Omental fat pad (tissue), 3 donors: ENCODE measurements at regions not wholly inside any gene's neighbourhood (a gene's known extent, or its start where the extent isn't known, plus 50 kb on each side); places are given as distances from the start of the nearest gene placed in this dataset.

Experiments
- ATAC-seq: fragments of 150-250 bp; one replicate; pipeline ENCODE4 v1.9.1; 2016; ENCODE audit warnings: mild to moderate bottlenecking, moderate library complexity; ENCODE audit not compliant: low FRiP score
- DNase-seq: peaks from one replicate; pipeline ENCODE4 v3.0.0-alpha.2; 2019; ENCODE audit warnings: low spot score
- TF ChIP-seq, protein P1 (sequence below), 3 donors: fragments of 450-650 bp; IDR thresholded peaks; one replicate each; pipeline ENCODE4 v1.5.1; 2016 to 2017; ENCODE audit warnings: antibody characterized with exemption in 3 of 3, mild to moderate bottlenecking in 3 of 3, moderate library complexity in 2 of 3

DNA sequence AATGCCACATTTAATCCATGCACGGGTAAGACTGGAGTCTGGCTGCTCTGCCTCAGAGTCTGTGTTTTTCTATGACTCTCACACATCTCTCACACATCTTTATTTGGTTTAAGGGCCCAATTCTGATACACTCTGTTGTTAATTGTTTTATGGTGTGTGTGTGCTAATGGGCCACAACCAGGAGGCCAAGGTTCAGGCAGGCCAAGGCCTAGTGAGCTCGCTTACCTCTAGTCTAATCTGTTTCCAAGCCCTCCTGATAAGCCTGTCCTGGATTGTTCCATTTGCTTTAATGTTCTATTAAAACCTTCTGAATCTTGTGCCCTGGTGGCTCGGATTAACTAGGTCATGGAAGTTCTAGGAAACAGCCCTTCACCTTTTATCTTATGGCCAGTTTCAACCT is 445.4 kb upstream of the DPH6 start:
- TF ChIP-seq, protein P1, sequence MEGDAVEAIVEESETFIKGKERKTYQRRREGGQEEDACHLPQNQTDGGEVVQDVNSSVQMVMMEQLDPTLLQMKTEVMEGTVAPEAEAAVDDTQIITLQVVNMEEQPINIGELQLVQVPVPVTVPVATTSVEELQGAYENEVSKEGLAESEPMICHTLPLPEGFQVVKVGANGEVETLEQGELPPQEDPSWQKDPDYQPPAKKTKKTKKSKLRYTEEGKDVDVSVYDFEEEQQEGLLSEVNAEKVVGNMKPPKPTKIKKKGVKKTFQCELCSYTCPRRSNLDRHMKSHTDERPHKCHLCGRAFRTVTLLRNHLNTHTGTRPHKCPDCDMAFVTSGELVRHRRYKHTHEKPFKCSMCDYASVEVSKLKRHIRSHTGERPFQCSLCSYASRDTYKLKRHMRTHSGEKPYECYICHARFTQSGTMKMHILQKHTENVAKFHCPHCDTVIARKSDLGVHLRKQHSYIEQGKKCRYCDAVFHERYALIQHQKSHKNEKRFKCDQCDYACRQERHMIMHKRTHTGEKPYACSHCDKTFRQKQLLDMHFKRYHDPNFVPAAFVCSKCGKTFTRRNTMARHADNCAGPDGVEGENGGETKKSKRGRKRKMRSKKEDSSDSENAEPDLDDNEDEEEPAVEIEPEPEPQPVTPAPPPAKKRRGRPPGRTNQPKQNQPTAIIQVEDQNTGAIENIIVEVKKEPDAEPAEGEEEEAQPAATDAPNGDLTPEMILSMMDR (IDR thresholded peaks at IDR 0.05), result no peak
- DNase-seq, result no peak
- no peak for ATAC-seq

DNA sequence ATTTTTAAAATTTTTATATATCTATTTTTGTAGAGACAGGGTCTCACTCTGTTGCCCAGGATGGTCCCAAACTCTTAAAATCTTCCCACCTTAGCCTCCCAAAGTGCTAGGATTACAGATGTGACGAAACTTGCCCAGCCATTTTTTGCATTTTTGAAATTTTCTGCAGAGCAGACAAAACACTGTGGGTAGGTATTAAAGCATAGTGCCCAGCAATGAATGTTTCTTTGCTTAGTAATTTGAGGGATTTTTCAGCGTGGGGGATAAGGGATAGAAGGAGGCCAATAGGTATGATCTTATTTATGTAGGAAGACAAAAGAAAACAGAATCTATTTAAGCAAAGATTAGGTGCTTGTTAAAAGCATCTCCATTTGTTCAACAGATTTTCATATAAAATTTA is 446.8 kb upstream of the DPH6 start:
- ATAC-seq (no peak), DNase-seq (no peak)
- TF ChIP-seq, protein P1 (IDR thresholded peaks at IDR 0.05), result no peak

DNA sequence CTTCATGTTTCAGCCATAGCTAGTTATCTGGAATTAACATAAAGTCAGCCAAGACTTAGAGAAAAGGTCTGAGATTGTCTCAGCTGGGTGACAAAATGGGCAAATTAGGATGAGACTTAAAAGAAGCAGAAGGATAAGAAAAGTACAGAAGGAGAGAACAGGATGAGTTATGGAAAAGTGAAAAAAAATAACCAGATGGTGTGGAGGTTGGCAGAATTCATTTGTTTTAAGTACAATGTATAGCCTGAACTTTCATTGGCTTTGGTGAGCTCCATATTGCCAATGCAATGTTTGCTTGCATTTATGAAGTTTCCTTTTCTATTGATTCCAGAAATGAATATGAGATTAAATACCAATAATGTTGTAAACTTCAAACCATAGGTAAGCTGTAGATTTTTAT is 447.2 kb upstream of the DPH6 start:
- TF ChIP-seq, protein P1 (IDR thresholded peaks at IDR 0.05), result no peak
- ATAC-seq (no peak), DNase-seq (no peak)

DNA sequence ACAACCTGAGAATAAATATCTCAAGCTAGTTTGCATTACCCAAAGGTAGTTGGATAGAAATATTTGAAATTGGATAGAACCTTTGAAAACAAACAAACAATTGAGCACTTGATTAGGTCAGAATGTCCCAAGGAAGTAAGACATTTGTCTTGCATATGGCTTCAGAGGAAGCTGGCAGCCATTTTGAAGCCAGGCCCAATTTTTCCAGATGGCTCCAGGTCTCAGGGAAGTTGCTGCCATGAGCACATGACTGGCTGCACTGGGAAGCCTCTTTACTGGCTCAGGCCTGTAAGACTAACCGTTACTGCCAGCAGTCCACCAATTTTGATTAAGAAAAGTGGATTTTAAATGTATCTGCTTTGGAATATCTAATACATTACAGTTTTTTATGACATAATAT is 448.9 kb upstream of the DPH6 start:
- ATAC-seq (no peak), DNase-seq (no peak)
- TF ChIP-seq, protein P1 (IDR thresholded peaks at IDR 0.05), result no peak

DNA sequence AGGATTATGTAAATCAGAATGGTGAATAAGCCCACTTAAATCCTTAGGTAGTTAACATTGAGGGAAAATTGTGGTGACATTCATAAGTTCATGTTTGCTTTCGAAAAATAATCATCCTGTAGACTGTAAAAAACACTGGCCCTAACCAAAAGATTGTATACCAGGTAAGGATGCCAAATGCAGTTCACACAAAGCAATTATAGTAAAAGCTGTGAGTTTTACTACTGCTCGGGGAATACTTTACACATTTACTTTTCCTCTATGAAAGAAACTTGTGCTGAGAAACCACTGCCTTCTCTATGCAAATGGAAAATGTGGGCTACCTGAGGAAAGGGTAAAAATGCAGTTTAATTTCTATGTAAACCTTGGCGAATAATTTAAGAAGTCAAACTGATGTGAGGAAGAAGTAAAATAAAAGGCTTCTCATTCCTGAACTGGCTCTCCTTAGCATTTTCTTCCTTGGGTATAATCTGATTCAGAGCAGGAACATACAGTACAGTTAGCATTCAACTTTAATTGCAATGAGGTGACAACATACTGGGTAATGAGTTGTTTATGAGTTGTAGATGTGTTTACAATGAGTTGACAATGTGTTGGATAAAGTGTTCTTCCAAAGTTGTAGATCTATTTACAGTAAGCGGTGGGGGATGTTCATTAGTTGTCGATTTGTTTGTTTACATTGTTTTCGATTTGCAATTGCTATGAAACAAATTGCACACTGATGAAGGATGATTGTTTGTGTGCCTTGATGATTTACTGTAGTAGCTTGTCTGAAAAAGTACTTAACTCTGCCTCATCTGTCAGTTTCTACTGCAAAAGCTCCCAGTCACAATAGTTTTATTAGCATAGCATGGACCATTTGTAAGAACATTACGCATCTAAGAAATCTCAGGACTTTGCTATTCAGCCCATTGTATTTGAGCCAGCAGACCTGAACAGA is 453.0 kb upstream of the DPH6 start:
- no peak for DNase-seq
- TF ChIP-seq, protein P1 (IDR thresholded peaks at IDR 0.05), result no peak
- no peak for ATAC-seq

DNA sequence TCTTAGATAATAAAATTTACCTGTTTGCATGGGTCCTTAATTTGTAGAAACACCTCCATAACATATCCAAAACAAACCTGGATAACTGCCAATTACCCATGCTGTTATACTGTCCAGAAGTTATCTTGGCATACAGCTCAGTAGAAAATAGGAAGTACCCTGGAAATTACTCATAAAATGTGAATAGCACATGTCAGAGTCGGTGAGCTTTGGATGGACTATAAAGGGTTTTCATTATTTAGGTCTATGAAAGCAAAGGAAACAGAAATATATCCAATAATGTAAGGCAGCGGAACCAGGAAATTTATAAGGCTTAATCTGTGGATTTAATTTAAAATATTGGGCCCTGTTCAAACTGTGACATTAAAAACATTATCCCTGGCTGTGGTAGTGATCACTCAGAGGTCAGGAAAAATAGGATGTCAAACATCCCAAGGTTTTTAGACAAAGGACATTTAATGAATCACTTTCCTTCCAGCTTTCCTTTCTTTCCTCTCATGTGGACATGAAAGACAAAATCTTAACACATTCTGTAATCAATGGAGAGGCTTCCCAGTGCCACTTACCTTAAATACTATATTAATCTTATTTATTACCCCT is 459.0 kb upstream of the DPH6 start:
- DNase-seq (no peak), ATAC-seq (no peak)
- TF ChIP-seq, protein P1 (IDR thresholded peaks at IDR 0.05), result no peak

DNA sequence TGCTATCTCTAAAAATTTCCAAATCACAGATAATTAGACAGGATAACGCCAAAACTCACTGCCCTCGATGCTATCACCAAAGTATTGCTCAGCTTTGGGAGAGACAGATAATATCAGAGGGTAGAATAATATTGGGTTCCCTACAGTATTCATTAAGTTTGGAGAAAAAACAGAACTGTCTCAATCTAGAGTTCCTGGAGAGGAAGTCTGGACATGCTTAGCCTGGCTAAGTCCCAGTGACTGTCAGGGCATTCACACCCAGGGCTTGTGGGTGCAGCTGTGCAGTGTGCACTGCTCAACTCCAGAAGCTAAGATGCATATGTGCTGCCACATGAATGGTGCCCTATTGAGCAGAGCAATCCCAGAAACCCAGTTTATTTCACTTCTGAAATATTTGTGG is 459.6 kb upstream of the DPH6 start:
- no peak for ATAC-seq
- TF ChIP-seq, protein P1 (IDR thresholded peaks at IDR 0.05), result no peak
- DNase-seq, result no peak
